ENCODE measurements at regions not wholly inside any gene's neighbourhood (a gene's known extent, or its start where the extent isn't known, plus 50 kb on each side); places are given as distances from the start of the nearest gene placed in this dataset.

GRCh38 chr1:198969981-198970380 lies 331.1 kb downstream of the PTPRC start:
- H3K27me3 Mint-ChIP-seq = no peaks in the 10 kb centered on the region
- H3K4me3 Mint-ChIP-seq = no peak overlapping the region
- H3K9me3 Mint-ChIP-seq = no peaks in the 10 kb centered on the region
- no peak overlapping the region for H3K27ac Mint-ChIP-seq
- TF ChIP-seq CTCF (conservative IDR thresholded peaks at IDR 0.05) = no peak
- H3K36me3 Mint-ChIP-seq = no peaks in the 10 kb centered on the region
- DNase-seq (ENCODE audit: extremely low spot score, unreplicated experiment) = no peak
- no peaks in the 10 kb centered on the region for H3K4me1 Mint-ChIP-seq (ENCODE audit: unreplicated experiment)

- no peaks in the 10 kb centered on the region for H3K36me3 Mint-ChIP-seq
- H3K27me3 Mint-ChIP-seq = no peaks in the 10 kb centered on the region
- no peaks in the 10 kb centered on the region for H3K4me1 Mint-ChIP-seq (ENCODE audit: unreplicated experiment)
- no peak for TF ChIP-seq CTCF (conservative IDR thresholded peaks at IDR 0.05)
- H3K4me3 Mint-ChIP-seq = no peak overlapping the region
- H3K27ac Mint-ChIP-seq = no peak overlapping the region
- no peak for DNase-seq (ENCODE audit: extremely low spot score, unreplicated experiment)
- H3K9me3 Mint-ChIP-seq = no peaks in the 10 kb centered on the region
Measured at GRCh38 chr1:198970916-198971315, 332.1 kb downstream of the PTPRC start.

- no peak for TF ChIP-seq CTCF (conservative IDR thresholded peaks at IDR 0.05)
- H3K4me3 Mint-ChIP-seq = no peak overlapping the region
- no peaks in the 10 kb centered on the region for H3K36me3 Mint-ChIP-seq
- H3K9me3 Mint-ChIP-seq = no peaks in the 10 kb centered on the region
- no peak overlapping the region for H3K27ac Mint-ChIP-seq
- no peaks in the 10 kb centered on the region for H3K27me3 Mint-ChIP-seq
- no peak for DNase-seq (ENCODE audit: extremely low spot score, unreplicated experiment)
- no peaks in the 10 kb centered on the region for H3K4me1 Mint-ChIP-seq (ENCODE audit: unreplicated experiment)
Measured at GRCh38 chr1:198977909-198978308, 339.1 kb downstream of the PTPRC start.

GRCh38 chr1:198978523-198978922 lies 339.7 kb downstream of the PTPRC start:
- Mint-ChIP-seq H3K27ac (no peak overlapping the region), H3K4me3 (no peak overlapping the region), H3K4me1 (ENCODE audit: unreplicated experiment) (no peaks in the 10 kb centered on the region), H3K9me3 (no peaks in the 10 kb centered on the region), H3K27me3 (no peaks in the 10 kb centered on the region), H3K36me3 (no peaks in the 10 kb centered on the region)
- no peak for DNase-seq (ENCODE audit: extremely low spot score, unreplicated experiment)
- TF ChIP-seq CTCF (conservative IDR thresholded peaks at IDR 0.05) = no peak

DNA sequence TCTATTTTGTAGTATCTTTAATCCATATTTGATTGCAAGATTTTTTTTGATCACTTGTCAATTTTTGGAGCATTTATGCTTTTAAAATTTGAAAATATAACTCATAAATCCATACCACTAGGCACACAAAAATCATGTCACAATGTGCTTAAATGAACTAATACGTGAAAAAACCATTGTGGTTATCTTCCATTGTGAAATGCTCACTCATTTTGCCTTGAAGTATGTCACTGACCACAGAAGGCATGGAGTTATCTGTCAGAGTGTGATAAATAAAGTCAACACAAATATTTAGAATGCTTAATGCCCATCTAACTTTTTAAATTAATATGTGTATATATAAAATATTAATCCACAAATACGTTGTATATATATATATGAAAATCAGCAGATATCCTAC lies 347.2 kb downstream of the PTPRC start:
- no peaks in the 10 kb centered on the region for H3K36me3 Mint-ChIP-seq

More for the DNA sequence above, 347.2 kb downstream of the PTPRC start:
- DNase-seq (ENCODE audit: extremely low spot score, unreplicated experiment) = no peak
- Mint-ChIP-seq H3K9me3 (no peaks in the 10 kb centered on the region), H3K4me3 (no peak overlapping the region), H3K4me1 (ENCODE audit: unreplicated experiment) (no peaks in the 10 kb centered on the region), H3K27ac (no peak overlapping the region), H3K27me3 (no peaks in the 10 kb centered on the region)
- TF ChIP-seq CTCF (conservative IDR thresholded peaks at IDR 0.05) = no peak

Data from type B pancreatic cell (in vitro differentiated cells).